ENCODE measurements at regions not wholly inside any gene's neighbourhood (a gene's known extent, or its start where the extent isn't known, plus 50 kb on each side); places are given as distances from the start of the nearest gene placed in this dataset.
"Not testable (repeated sequence)": the region's sequence is repeated elsewhere in the genome, so short reads cannot be mapped to it uniquely, and the experiment has no call there.

GRCh38 chr9:28946648-28947047 is 1373.4 kb upstream of the C9orf72 start:
- no peak for DNase-seq

- no peak for DNase-seq
Measured at GRCh38 chr9:28951945-28952344, 1378.7 kb upstream of the C9orf72 start.

- DNase-seq, result no peak
Measured at GRCh38 chr9:28956116-28956880, 1383.0 kb upstream of the C9orf72 start.

- DNase-seq, result no peak
Measured at GRCh38 chr9:28960602-28961001, 1387.3 kb upstream of the C9orf72 start.

- no peak for DNase-seq
Measured at GRCh38 chr9:28961623-28962022, 1388.3 kb upstream of the C9orf72 start.

- no peak for DNase-seq
Measured at GRCh38 chr9:28967226-28967625, 1393.9 kb upstream of the C9orf72 start.

- no peak for DNase-seq
Measured at GRCh38 chr9:28970241-28970654, 1397.0 kb upstream of the C9orf72 start.

- DNase-seq, result no peak
Measured at GRCh38 chr9:28971881-28972280, 1398.6 kb upstream of the C9orf72 start.

- no peak for DNase-seq
Measured at GRCh38 chr9:28976250-28976649, 1403.0 kb upstream of the C9orf72 start.

- no peak for DNase-seq
Measured at GRCh38 chr9:28976684-28977083, 1403.4 kb upstream of the C9orf72 start.

- DNase-seq, result no peak
Measured at GRCh38 chr9:28981129-28981528, 1407.8 kb upstream of the C9orf72 start.

GRCh38 chr9:28981711-28982110 is 1408.4 kb upstream of the C9orf72 start:
- DNase-seq, result no peak

- no peak for DNase-seq
Measured at GRCh38 chr9:28984016-28984415, 1410.7 kb upstream of the C9orf72 start.

GRCh38 chr9:28990009-28990408 is 1416.7 kb upstream of the C9orf72 start:
- DNase-seq, result not testable (repeated sequence)

GRCh38 chr9:28999057-28999456 is 1425.8 kb upstream of the C9orf72 start:
- DNase-seq, result no peak

- no peak for DNase-seq
Measured at GRCh38 chr9:28999806-29000205, 1426.5 kb upstream of the C9orf72 start.

- no peak for DNase-seq
Measured at GRCh38 chr9:29001006-29001405, 1427.7 kb upstream of the C9orf72 start.

GRCh38 chr9:29004988-29005387 is 1431.7 kb upstream of the C9orf72 start:
- no peak for DNase-seq

- DNase-seq, result no peak
Measured at GRCh38 chr9:29006628-29007027, 1433.3 kb upstream of the C9orf72 start.

GRCh38 chr9:29012911-29013310 is 1439.6 kb upstream of the C9orf72 start:
- no peak for DNase-seq

- DNase-seq, result no peak
Measured at GRCh38 chr9:29021632-29022031, 1448.4 kb upstream of the C9orf72 start.

GRCh38 chr9:29038332-29038731 is 1465.1 kb upstream of the C9orf72 start:
- no peak for DNase-seq

- DNase-seq, result no peak
Measured at GRCh38 chr9:29039258-29039657, 1466.0 kb upstream of the C9orf72 start.

GRCh38 chr9:29043072-29043471 is 1469.8 kb upstream of the C9orf72 start:
- no peak for DNase-seq

GRCh38 chr9:29044959-29045358 is 1471.7 kb upstream of the C9orf72 start:
- no peak for DNase-seq

Data from 8988T (cell line).